ENCODE measurements at regions not wholly inside any gene's neighbourhood (a gene's known extent, or its start where the extent isn't known, plus 50 kb on each side); places are given as distances from the start of the nearest gene placed in this dataset.
A peak's percentile ranks its signal among the peaks of the same experiment; 100 is the strongest.
"Not testable (repeated sequence)": the region's sequence is repeated elsewhere in the genome, so short reads cannot be mapped to it uniquely, and the experiment has no call there.

DNA sequence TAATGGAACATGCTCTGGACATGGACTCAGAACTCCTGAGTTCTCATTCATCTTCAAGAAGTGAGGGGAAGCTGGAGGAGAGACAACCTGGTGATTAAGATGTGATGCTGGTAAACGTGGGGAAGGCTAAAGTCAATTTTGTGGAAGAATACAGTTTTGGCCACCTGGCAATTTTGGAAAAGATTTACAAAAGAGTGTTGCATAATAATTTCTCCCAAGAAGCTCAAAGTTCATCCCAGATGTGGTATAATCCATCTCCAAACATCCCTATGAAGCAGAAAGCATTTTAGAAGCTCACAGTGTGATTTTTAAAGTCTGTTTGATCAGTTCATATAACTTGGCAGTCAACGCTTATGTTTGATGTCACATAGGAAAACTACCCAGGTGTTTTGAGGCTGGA lies 208.7 kb downstream of the LMX1A start:
- DNase-seq = no peak

- peak; percentile 24 for DNase-seq
Observed at GRCh38 chr1:165144757-165145397, 211.6 kb downstream of the LMX1A start.

DNA sequence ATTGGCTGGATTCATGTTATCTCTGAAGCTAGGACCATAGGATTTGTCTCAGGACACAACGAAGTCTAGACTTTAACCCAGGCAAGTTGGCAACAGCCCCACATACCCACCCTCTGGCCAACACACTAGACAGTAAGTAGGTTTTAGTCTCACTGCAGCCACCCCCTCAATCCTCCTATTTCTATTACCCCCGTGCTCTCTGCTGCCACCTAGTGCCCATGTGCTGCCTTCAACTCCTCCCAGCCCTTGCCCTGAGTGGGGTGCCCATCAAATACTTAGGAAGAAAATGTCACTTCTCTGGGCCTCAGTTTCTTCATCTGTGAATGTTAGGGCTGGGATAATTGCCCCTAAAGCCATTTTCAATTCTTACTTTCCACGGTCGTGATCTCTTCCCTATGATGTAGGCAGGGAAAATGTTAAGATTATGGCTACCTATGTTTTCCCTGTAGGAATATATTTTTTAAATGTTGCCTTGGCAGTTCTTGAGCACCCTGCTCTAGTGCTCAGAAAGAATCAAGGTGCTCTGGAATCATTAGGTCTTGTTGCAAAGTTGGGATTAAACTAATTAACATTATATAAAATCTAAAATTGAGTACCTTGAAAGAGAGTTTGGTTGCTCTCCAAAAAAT lies 213.0 kb downstream of the LMX1A start:
- no peak for DNase-seq

- no peak for DNase-seq
Observed at GRCh38 chr1:165138960-165139359, 217.6 kb downstream of the LMX1A start.

DNA sequence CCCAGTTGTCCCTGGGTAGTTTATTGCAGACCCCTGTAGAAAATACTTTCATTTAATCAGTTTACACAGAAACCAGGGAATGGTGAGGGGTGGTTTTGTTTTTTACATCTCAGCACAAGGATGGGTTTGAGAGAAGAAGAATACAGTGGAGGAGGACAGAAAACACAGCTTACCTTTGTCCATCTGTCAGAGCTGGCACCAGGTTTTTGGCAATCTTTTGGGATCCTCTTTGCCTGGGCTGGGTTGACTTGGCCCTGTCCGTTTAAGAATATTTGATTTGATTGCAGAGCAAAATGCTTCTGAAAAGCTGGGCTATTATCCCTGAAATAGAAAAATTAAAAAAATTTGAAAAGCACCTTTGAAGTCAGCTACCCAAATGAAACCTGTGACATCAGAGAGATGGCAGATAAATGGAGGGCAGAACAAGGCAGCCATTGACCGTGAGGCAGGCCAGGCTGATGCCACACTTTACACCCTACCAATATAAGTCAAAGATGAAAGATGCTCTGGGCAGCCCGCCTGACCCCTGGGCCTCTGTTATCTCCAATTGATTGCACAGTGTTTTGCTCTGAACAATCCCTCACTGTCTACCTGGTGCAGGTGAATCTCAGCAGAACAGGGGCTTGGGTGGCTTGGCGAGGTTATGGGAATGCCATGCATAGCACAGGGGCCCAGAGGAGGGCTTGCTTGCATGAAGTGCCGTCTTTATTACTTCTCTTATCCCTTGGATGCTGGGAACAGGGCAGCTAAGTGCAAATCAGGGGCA lies 218.8 kb downstream of the LMX1A start:
- DNase-seq = no peak

DNA sequence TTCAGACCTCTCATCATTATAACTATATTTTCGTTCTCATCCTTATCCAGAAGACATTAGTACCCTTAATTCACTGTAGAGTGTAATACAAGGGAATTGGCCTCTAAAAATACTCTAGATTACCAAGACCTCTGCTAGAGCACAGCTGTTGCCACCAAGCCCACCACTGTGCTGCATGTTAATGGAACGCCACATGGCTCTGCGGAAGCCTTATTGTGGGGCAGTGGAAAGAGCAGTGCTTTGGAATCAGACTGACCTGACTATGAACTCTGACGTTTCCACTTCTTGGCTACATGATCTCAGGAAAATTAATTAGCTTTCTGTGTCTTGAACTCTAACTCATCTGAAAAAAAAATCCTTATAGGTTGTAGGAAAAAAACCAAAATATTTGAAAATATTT lies 222.1 kb downstream of the LMX1A start:
- DNase-seq = no peak

DNA sequence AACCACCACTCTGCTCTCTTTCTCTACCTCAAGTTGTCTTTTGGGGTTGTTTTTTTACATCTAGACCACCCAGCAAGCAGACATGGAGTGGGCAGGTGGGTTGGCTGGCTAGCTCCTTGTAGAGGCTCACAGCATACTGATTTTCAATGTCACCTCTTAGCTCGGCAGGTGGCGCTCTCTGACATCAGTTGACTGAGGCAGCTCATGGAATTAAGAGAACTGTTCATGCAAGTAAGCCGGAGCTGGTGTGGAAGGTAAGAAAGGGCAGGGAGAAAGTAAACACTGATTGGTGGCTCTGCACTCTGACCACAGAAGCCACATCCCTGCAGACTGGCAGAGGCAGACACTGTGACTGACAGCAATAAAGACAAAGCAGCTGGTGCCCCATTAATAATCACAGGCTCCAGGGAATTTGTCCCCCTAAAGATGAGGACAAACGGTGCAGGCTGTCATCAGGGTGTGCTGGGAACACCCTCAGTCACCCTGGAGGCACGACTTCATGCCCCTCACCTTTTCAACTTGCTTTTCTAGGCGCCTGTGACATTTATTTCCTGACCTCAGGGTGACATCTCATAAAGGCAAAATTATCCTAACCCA lies 226.8 kb downstream of the LMX1A start:
- no peak for DNase-seq

GRCh38 chr1:165124772-165125171 lies 231.7 kb downstream of the LMX1A start:
- DNase-seq = no peak

GRCh38 chr1:165119086-165119485 lies 237.4 kb downstream of the LMX1A start:
- no peak for DNase-seq

- no peak for DNase-seq
Observed at GRCh38 chr1:165117482-165117881, 239.0 kb downstream of the LMX1A start.

DNA sequence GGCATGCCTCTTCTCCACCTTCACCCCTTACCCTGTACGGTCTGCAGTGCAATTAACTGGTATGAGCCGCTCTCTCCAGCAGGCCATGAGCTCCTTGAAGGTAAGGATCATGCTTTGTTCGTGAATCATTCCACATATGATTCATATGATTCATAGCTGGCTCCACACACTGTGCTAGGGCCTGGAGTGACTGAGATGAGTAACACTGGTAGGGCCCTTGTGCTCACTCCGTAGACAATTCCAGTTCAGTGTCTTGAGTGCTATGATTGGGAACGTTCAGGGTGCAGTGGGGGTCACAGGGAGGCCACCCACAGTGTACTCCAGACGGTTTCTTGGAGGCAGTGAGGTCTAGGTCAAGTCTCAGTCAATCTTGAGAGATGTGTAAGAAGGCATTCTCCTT lies 239.8 kb downstream of the LMX1A start:
- peak; percentile 4 for DNase-seq

DNA sequence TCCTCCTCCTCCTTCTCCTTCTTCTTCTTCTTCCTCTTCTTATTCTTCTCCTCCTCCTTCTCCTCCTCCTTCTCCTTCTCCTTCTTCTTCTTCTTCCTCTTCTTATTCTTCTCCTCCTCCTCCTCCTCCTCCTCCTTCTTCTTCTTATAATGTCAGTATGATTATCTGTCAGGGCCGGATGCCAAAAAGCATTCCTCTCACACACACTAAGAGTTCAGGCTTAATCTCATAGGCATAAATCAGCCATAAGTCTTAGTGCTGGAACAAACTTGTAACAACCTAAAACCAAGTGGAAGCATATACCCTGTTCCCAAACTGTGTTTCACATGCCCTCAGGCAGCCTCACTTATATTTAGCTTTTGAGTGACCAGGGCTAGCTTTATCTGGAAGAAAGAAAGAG lies 240.3 kb downstream of the LMX1A start:
- DNase-seq = no peak

DNA sequence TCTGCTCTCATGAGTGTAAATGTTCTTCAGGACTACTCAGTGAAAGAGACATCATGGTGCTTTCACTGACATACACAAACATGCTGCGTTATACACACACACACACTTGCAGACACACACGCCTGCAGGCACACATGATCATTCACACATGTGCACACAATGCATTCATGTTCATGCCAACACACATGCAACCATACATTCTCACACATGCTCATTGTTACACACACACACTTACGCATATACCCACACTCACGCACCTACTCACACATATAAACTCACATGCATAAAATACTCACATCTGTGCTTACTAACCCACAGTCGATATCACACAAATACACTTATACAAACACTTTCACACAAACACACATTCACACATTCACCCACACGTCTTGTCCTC lies 241.6 kb downstream of the LMX1A start:
- DNase-seq = no peak

DNA sequence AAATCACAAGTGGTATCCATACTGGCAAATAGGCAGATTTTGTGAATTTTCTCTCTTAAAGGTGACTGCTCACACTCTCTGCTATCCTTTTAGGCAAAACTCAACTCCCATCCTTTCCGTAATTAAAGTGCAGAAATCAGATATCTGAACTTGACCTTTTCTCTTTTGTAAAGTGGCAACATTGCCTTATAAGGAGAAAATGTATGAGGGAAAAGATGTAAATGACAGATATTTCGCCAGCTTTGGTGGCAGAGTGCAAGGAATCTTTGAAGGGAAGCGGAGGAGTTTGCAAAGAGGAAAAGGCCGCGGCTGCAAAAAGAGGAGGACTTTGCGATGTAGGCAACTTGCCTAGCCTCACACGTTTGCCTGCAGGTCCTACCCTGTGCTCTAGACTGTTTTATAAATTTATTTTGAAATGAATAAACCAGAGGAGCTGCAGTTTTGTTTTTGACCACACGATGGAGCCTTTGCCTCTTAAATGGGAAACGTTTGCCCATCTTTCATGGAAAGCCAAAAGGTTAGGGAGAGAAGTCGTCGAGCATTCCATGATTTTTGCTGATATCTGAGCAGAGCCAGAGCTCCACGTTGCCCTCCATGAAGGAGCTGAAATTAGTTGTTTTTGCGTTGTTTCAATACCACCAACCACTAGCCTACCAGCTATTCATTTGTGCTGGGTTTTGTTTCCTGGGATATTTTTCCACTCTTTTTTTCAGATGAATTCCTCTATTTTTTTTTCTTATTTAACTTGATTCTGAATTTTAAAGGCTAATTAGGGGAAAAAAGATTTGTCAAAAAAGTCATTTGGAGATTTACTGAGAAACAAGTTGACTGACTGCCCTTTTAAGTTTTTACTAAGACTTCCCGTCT lies 242.3 kb downstream of the LMX1A start:
- DNase-seq = peak; percentile 31

- DNase-seq = no peak
Observed at GRCh38 chr1:165112260-165112659, 244.3 kb downstream of the LMX1A start.

GRCh38 chr1:165109013-165109412 lies 247.5 kb downstream of the LMX1A start:
- DNase-seq = no peak

DNA sequence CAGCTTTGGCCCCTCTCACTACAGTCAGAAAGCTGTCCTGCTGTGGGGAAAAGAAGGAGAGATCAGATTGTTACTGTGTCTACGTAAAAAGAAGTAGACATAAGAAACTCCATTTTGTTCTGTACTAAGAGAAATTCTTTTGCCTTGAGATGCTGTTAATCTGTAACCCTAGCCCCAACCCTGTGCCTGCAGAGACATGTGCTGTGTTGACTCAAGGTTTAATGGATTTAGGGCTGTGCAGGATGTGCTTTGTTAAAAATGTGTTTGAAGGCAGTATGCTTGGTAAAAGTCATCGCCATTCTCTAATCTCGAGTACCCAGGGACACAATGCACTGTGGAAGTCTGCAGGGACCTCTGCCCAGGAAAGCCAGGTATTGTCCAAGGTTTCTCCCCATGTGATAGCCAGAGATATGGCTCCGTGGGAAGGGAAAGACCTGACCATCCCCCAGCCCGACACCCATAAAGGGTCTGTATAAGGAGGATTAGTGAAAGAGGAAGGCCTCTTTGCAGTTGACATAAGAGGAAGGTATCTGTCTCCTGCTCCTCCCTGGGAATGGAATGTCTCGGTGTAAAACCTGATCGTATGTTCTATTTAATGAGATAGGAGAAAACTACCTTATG lies 263.9 kb downstream of the LMX1A start:
- not testable (repeated sequence) for DNase-seq

- no peak for DNase-seq
Observed at GRCh38 chr1:165080253-165080896, 276.1 kb downstream of the LMX1A start.

GRCh38 chr1:165078391-165078790 lies 278.1 kb downstream of the LMX1A start:
- no peak for DNase-seq

GRCh38 chr1:165075725-165076370 lies 280.7 kb downstream of the LMX1A start:
- DNase-seq = no peak
